GOT3 (cell line): ENCODE measurements at regions not wholly inside any gene's neighbourhood (a gene's known extent, or its start where the extent isn't known, plus 50 kb on each side); places are given as distances from the start of the nearest gene placed in this dataset.
"Not testable (repeated sequence)": the region's sequence is repeated elsewhere in the genome, so short reads cannot be mapped to it uniquely, and the experiment has no call there.

Source experiments
- DNase-seq: peaks from one replicate; lab custom pipeline; 2025; ENCODE audit warnings: mixed read lengths; lab: John Stamatoyannopoulos, UW

DNA sequence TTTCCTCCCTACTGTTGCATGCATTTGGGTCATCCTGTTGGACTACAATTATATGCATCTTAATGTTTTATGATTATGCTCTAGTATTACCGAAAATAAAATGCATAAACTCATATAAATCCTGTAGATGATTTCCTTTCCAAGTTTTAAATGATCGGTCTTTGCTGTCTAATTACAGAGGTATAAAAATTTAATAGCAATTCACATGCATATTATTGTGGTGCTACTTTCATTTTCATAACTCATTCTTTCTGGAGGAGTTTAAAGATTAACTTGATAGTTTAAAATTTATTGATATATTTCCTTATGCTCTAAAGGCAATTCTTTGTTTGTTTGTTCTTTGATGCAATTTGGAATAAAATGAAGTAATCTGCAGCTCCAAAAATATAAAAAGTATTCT lies 1475.1 kb downstream of the MAT2B start:
- DNase-seq: no peak

DNA sequence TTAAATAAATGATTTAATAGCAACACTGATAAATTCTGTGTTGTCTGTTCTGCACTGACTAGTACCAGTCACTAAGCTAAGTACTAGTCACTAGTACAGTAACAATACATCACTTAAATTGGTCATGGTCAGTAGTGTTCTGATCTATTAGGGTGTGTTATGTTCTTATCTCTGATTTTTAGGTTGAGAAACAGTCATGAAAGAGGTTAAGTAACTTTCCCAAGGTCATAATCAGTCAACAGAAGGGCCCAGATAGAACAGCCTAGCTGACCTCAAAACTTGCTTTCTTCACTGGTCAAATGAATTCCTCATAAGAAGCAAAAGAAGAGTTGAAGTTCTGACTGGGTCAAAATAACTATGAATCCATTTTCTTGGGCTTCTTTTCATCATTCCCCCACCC lies 1492.7 kb downstream of the MAT2B start:
- DNase-seq: no peak

DNA sequence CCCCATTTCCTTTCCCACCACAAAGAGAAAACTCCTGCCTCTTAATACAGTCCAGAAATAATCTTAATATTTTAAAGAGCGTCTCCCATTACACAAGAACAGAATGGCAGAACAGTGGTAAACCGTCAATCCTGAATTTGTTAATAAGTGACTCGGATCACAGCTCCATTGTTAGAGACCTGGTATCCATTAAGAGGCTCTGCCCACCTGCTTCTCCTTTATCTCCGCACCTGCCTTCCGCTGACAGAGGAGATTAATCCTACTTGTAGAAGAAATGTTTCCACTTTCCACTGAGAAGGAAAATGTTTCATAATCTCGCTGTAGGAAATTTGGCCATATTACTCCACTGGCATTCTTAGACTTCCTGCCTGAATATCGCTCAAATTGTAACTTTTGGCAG lies 1493.2 kb downstream of the MAT2B start:
- no peak for DNase-seq

DNA sequence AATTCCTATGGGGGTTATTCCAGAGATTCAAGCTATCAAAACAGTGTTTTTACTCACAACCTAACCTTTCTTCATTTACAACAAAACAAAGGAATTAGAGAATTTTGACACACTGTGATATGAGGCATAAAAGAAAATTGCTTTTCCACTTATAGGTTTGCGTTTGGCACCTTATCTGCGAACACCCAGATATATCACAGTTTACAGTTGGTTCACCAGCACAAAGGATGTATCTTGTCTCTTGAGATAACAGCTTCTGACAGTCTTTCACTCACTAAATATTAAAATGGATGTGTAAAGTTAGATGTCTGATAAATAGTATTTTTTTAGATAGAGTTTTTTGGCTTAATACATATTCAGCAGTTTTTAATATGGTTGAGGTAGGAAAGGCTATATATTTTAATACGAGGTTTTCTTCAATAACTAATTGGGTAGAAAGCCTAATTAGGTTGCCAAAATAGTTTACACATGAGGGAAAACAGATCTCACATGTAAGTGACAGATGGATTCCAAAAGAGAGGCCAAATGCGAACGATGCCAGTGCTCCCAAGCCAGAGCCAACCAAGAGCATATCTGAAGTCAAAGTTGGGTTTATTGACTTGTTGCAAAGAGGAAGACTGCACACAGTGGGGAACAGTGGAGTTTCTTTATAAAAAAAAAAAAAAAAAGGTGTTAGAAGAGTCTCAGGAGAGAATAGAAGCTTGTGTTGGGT lies 1495.2 kb downstream of the MAT2B start:
- no peak for DNase-seq

DNA sequence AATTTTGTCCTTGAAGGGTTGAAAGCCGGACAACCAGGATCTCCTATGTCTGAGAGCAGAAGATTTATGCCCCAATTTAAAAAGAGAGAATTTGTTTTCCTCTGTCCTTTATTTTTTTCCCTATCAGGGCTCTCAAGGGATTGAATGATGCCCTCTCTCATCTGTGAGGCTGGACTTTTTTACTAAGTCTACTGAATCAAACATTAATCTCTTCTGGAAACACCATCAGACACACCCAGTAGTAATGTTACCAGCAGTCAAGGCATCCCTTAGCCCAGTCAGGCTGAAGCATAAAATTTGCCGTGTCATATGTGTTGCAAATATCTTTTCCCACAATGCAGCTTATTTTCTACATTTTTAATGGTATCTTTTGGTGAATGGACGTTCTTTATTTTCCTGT lies 1497.9 kb downstream of the MAT2B start:
- DNase-seq: no peak

DNA sequence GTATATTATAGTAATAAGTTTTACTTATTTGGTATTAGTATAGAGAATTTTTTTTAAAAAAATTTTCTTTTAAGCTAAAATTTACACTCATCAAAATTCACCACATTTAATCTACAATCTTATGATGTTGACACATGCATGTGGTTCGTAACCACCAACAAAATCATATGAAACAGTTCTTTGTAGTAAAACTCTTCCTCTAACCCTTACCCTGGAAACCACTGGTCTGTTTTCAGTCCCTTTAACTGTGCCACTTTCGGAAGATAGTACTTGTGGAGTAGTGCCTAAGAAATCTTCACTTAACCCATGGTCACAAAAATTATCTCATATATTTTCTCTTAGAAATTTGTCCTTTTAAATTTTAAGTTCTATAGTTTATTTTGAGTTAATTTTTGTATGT lies 1498.8 kb downstream of the MAT2B start:
- no peak for DNase-seq

DNA sequence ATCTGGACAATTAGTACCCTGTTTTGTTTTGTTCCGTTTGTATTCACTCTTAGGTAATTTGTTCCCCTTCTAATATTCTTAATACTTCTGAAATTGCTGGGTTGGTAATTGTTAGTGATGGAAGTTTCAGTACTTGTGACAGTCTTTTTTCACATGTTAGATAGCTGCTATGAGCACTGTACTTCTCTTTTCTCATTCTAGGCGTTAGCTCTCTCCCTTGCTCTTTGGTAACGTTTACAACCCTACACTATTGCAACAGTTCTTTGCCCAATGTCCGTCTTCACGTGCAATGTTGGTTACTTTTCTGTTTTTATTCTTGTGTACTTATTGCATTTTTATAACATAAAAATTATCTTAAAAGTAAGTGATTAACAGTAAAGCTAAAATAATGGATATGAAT lies 1509.0 kb downstream of the MAT2B start:
- no peak for DNase-seq

DNA sequence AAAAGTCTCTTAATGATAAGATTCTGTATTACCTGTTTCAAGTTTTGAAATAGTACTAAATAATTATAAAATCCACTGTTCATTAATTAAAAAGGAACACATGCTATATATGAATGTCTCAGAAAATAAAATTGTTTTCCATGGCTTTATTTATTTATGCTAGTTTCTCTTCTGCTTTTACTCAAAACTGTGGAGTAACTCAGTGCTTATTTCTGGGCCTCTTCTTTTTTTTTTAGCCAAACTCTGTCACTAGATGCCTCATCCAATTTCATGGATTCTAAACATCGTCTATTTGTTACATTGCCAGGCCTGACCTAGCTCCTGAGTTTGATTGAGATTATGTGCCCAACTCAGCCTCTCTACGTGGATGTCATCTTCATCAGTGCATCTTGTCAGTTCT lies 1509.7 kb downstream of the MAT2B start:
- DNase-seq: no peak

DNA sequence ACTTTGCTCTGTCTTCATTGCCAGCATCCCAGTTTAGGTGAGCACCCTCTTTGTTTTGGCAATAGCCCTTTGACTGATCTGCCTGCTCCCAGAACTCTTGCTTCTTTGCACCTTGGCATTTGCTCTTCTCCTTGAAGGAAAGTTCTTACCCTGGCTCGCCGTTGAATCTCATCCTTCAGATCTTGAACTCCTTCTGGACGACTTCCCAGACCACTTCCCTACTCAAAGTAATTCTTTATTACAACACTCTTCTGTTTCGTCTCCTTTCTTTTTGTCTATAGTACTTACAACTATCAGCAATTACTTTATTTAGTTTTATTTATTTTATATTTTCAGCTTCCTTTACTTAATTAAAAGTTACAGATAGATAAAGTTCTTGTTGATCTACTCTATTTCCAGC lies 1510.1 kb downstream of the MAT2B start:
- DNase-seq: no peak

DNA sequence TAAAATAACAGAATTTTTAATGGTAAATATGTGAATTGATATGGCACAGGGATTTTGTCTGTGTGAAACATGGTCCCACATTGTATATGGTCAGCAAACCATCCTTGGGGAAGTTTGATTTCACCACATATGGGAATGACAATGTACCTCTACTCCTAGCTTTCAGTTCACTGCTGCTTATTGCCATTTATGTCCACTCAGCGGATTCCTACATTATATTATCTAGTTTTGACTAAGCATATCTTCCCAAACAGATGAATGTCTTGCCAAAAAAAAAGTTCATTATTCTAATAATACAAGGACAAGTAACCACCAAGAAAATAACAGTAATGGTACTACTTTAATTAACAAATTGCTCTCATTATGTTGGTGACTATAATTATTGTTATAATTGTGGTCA lies 1521.6 kb downstream of the MAT2B start:
- no peak for DNase-seq

DNA sequence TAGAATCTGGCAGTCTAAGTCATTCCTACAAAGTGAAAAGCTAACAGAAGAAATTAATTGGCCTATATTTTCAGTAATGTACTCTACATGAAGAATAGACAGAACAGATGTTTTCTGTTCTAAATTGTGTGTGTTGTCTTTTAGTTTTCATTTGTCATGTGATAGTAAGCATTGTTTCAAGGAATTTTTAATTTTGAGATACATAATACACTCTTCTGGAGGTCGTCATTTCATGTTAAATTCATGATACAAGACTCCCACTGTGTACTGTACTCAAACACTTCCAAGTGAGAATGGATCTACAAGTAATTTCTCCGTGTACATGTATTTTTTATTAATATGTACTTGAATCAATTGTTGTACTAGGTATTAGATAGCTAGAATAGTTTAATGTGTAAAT lies 1522.9 kb downstream of the MAT2B start:
- DNase-seq: no peak

DNA sequence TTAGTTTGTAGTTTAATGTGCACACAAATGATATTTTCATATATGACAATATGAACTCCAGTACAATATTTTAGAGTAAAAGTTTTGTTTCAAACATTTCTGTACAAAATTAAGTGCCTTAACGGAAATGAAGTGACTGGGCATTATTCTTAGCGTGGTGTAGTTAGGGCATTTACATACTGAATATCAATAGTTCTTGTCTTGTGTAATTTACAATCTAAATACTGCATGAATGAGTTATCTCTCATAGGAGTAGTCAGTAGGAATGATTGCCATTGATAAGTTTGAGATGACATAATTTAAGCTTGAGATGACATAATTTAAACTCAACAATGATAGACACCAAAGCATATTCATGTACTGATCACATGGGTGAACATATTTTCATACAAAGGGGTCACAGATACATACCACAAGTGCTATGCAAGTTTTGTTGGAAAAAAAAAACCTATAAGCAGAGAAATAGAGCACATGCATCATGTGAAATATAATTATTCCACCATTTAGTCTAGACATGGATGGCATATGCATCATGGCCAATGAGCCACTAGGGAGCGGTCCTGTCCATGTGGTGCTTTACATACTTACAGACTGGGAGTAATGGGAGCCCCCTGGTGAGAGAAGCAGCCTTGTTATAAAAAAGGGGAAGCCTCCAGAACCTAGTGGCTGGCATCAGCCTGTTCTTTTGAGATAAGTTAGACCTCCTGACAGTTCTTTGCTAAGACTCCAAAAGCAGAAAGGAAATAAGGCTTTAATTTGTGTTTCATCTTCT lies 1523.9 kb downstream of the MAT2B start:
- DNase-seq: no peak

DNA sequence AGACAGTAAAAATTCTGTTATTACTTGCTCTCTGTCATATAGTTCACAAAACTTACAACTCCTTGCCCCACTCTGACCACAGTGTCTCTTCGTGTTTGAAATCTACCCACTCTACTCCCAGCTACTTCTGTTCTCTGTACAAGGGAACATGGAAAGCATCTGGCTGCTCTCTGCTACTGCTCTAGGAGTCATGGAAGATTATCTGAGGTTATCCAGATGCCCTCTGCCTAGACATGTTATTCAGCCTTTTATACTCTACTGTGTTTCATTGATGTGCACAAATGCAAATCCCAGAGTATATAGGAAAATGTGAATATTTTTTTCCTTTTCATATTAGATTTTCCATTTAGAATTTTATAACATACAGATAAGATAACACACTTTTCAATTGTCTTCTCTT lies 1525.6 kb downstream of the MAT2B start:
- no peak for DNase-seq

DNA sequence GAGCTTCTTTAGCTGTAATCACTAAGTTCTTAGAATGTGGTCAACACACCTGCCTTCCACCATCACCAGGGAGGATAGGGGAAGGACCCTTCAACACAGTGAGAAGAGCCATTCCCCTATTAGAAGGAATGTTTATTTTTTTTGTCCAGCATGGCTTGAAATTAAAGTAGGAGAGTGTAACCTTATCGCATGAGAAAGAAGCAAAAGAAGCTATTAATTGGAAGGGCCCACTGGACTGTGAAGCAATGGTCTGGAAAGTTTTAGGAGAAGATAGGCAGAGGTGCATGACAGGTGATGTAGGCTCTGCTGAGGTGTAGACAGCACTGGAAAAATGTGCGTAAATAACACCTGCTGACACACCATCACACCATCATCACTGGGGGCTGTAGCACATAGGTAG lies 1526.0 kb downstream of the MAT2B start:
- no peak for DNase-seq

DNA sequence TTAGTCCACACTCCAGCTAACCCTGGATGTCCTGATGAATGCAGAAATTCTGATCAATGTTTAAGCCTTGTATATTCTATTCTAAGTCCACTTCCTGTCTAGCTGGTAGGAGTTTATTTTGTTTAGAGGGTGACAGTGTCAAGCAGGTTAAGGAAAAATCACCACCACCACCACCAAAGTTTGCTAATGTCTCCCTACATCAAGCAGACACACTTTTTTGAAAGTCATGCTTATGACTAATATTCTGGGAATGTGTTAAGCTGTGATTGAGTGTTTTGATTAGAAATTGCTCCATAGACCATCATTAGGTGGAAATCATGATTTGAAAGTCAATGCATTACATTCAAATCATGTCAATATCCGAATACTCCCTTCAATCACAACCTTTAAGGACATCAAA lies 1530.1 kb downstream of the MAT2B start:
- DNase-seq: no peak

DNA sequence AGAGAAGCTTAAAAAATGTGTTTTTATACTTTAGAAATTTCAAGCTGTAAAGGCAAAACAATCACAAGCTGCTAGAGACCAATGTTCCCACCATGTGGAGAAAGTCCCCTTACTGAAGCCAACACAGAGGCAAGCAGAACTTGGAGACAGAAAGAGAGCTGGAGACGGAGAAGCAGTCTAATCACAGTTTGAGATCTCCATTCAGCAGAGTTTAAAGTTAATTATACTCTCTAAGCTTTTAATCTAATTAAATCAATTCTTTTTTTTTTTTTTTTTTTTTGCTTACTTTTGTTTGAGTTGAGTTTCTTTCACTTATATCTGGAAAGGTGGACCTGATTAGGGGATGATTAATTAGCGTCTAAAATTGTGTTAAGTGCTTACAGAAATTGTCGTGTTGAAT lies 1534.3 kb downstream of the MAT2B start:
- DNase-seq: no peak

DNA sequence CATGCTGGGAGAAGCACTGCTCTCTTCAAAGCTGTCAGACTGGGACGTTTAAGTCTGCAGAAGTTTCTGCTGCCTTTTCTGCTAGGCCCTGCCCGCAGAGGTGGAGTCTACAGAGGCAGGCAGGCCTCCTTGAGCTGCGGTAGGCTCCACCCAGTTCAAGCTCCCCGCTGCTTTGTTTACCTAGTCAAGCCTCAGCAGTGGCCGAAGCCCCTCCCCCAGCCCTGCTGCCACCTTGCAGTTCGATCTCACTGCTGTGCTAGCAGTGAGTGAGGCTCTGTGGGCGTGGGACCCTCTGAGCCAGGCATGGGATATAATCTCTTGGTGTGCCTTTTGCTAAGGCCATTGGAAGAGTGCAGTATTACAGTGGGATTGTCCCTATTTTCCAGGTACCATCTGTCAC lies 1540.5 kb downstream of the MAT2B start:
- not testable (repeated sequence) for DNase-seq

DNA sequence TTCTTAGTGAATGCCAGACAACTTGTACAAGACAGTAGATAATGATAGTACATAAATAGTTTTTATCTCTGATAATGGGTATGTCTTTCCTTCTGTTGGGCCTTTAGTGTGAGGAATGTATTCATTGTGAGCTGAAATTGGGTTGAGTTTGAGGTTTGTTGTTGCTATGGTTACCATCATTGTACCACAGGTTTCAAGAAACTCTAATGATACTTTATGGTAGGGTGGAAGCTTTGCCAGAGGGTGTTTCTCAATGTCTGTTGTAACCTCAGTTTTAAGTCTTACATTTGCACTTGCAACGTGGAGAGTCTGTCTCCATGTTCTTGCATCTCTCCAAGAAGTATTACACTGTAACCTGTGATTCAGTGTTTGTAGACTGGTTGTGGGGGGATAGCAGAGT lies 1550.1 kb downstream of the MAT2B start:
- DNase-seq: no peak

DNA sequence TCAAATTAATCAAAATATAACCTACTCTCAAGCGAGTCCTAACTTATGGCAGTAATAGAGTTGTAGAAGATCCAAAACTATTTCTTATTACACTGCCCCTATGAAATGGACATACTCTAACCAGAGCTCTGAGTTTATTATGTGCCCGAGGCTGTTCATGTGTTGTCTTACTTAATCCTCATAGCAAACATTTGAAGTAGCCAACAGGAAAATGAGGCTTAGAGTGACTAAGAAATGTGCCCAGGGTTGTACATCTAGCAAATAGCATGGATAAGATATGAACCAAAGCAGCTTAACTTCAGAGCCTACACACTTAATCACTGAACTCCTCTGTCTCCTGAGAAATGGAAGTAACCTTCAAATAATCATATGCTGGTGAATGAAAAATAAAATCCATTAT lies 1551.7 kb downstream of the MAT2B start:
- no peak for DNase-seq

DNA sequence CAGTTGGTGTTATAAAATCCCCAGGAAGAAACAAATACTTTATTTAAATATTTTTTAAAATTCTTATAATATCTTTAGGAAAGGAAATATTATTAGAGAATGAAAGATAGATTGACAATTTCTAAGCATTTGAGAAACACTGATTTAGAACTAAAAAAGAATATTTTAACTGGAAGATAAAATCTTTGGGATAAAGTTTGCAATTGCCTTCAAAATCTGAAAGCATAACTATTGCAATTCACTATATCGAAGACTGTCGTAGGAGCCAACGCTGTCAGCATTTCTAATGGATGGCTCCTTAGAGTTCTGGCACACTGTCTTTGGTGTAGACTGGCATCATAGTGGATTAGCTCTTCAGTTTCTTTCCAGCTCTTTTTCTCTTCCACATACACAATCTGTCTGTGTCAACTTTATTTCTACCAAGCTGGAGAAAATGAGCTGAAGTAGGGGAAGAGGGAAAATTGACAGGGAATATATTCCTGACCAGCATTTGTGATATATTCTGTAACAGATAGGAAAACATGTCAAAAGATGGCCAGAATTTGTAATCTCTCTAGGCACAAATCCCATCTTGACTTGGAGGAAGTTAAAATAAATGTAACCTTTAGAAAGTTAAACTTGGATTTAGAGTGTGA lies 1561.4 kb downstream of the MAT2B start:
- DNase-seq: no peak

DNA sequence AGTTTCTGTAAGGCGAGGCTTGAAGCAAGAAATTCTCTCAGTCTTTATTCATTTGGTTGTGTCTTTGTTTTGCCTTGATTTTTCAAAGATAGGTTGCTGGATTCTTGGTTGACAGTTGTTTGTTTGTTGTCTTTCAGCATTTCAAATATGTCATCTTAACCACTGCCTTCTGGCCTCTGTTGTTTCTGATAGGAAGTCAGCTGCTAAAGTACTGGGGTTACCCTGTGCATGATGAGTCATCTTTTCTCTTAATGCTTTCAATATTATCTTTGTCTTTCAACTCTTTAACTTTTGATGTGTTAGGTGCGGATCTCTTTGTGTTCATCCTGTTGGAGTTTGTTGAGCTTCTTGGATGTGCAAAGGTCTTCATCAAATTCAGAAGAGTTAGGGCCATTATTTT lies 1571.3 kb downstream of the MAT2B start:
- DNase-seq: no peak

DNA sequence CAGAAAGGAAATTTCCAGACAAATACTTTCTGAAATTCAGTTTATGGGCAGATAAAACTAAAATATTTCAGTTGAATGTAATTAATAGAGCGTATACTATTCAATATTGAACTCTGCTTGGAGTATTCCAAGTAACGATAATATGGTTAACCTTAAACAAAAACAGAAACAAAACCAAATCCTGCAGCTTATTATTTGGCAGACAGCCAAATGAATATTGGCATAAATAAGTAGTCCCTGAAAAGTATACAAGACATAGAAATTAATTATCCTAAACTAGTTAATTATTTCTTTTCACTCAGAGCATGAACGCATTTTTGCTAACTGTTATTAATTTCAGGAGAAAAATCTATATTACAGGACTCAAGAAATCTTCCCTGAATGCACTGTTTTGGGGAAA lies 1574.0 kb downstream of the MAT2B start:
- DNase-seq: no peak

DNA sequence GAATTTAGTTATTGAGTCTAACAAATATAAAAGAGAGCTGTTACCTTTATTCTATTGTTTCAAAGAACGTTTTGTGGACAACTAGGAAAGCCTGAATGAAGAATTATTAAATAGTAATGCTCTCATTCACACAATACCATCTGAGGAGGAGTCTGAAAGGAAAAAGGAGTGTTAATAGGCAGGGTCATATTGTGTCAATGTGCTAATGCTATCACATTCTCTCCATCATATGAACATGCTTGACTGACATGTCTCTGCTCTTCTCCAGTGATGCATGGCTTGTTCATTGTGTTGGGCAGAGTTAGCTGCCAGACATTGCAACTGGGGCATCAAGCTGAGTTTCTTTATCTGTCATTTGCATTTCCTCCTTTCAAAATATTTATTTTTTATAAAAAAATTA lies 1578.0 kb downstream of the MAT2B start:
- DNase-seq: no peak
